IgD-negative memory B cell (primary cell): ENCODE measurements at regions not wholly inside any gene's neighbourhood (a gene's known extent, or its start where the extent isn't known, plus 50 kb on each side); places are given as distances from the start of the nearest gene placed in this dataset.
"Not testable (repeated sequence)": the region's sequence is repeated elsewhere in the genome, so short reads cannot be mapped to it uniquely, and the experiment has no call there.

ENCODE experiments used
- H3K27ac Mint-ChIP-seq, 3 donors: one replicate each; pipeline ENCODE4 v1.8.0; 2020 to 2022; ENCODE audit warnings: mild to moderate bottlenecking in 3 of 3, mixed read lengths in 3 of 3, moderate library complexity in 1 of 3
- H3K27me3 Mint-ChIP-seq: one replicate; pipeline ENCODE4 v1.8.0; 2021; ENCODE audit warnings: mixed read lengths
- H3K36me3 Mint-ChIP-seq: one replicate; pipeline ENCODE4 v1.8.0; 2020; ENCODE audit warnings: mild to moderate bottlenecking, mixed read lengths
- H3K4me1 Mint-ChIP-seq, 3 donors: one replicate each; pipeline ENCODE4 v1.8.0; 2020 to 2022; ENCODE audit warnings: mixed read lengths in 3 of 3, mild to moderate bottlenecking in 1 of 3
- H3K4me3 Mint-ChIP-seq, 4 donors: one replicate each; pipeline ENCODE4 v1.8.0; 2020 to 2022; ENCODE audit warnings: mild to moderate bottlenecking in 4 of 4, mixed read lengths in 4 of 4, moderate library complexity in 3 of 4
- H3K9me3 Mint-ChIP-seq, 3 donors: one replicate each; pipeline ENCODE4 v1.8.0; 2020 to 2021; ENCODE audit warnings: mixed read lengths in 3 of 3, mild to moderate bottlenecking in 1 of 3

- H3K36me3 Mint-ChIP-seq = no peaks in the 10 kb centered on the region
- H3K27ac Mint-ChIP-seq = no peak overlapping the region
- no peak overlapping the region for H3K4me3 Mint-ChIP-seq
- H3K9me3 Mint-ChIP-seq = no peaks in the 10 kb centered on the region
- peaks cover 0 to 1% (median 0%) of the 10 kb centered on the region in 3 donors for H3K4me1 Mint-ChIP-seq
- peaks cover 2% of the 10 kb centered on the region for H3K27me3 Mint-ChIP-seq
These were observed 102.9 kb upstream of the PPP1R26 start for GRCh38 chr9:135376511-135377265.

- Mint-ChIP-seq H3K27ac (no peak overlapping the region), H3K36me3 (no peaks in the 10 kb centered on the region), H3K9me3 (no peaks in the 10 kb centered on the region), H3K4me3 (no peak overlapping the region), H3K27me3 (peaks cover 3% of the 10 kb centered on the region), H3K4me1 (peaks cover 0 to 1% (median 0%) of the 10 kb centered on the region in 3 donors)
These were observed 102.2 kb upstream of the PPP1R26 start for GRCh38 chr9:135377431-135377830.

- no peaks in the 10 kb centered on the region for H3K9me3 Mint-ChIP-seq
- no peaks in the 10 kb centered on the region for H3K36me3 Mint-ChIP-seq
- peaks cover 0 to 1% (median 0%) of the 10 kb centered on the region in 3 donors for H3K4me1 Mint-ChIP-seq
- H3K4me3 Mint-ChIP-seq = no peak overlapping the region
- H3K27ac Mint-ChIP-seq = no peak overlapping the region
- peaks cover 5% of the 10 kb centered on the region for H3K27me3 Mint-ChIP-seq
These were observed 100.8 kb upstream of the PPP1R26 start for GRCh38 chr9:135378751-135379150.

GRCh38 chr9:135379540-135380267 is 99.9 kb upstream of the PPP1R26 start:
- H3K27ac Mint-ChIP-seq = no peak overlapping the region
- no peaks in the 10 kb centered on the region for H3K36me3 Mint-ChIP-seq
- peaks cover 5% of the 10 kb centered on the region for H3K27me3 Mint-ChIP-seq
- no peaks in the 10 kb centered on the region for H3K9me3 Mint-ChIP-seq
- peaks cover 0 to 1% (median 0%) of the 10 kb centered on the region in 3 donors for H3K4me1 Mint-ChIP-seq
- H3K4me3 Mint-ChIP-seq = no peak overlapping the region

GRCh38 chr9:135380311-135380960 is 99.1 kb upstream of the PPP1R26 start:
- H3K36me3 Mint-ChIP-seq = no peaks in the 10 kb centered on the region
- H3K27ac Mint-ChIP-seq = no peak overlapping the region
- H3K27me3 Mint-ChIP-seq = peaks cover 5% of the 10 kb centered on the region
- H3K4me1 Mint-ChIP-seq = peaks cover 0 to 1% (median 0%) of the 10 kb centered on the region in 3 donors
- no peaks in the 10 kb centered on the region for H3K9me3 Mint-ChIP-seq
- no peak overlapping the region for H3K4me3 Mint-ChIP-seq

GRCh38 chr9:135381762-135382310 is 97.7 kb upstream of the PPP1R26 start:
- H3K27ac Mint-ChIP-seq = no peak overlapping the region
- peaks cover 5% of the 10 kb centered on the region for H3K27me3 Mint-ChIP-seq
- peaks cover 0 to 1% (median 0%) of the 10 kb centered on the region in 3 donors for H3K4me1 Mint-ChIP-seq
- no peaks in the 10 kb centered on the region for H3K9me3 Mint-ChIP-seq
- no peaks in the 10 kb centered on the region for H3K36me3 Mint-ChIP-seq
- no peak overlapping the region for H3K4me3 Mint-ChIP-seq

GRCh38 chr9:135384226-135384625 is 95.4 kb upstream of the PPP1R26 start:
- Mint-ChIP-seq H3K4me1 (peaks cover 0 to 1% (median 0%) of the 10 kb centered on the region in 3 donors), H3K9me3 (no peaks in the 10 kb centered on the region), H3K27me3 (peaks cover 5% of the 10 kb centered on the region), H3K36me3 (no peaks in the 10 kb centered on the region), H3K27ac (no peak overlapping the region), H3K4me3 (no peak overlapping the region)

GRCh38 chr9:135384815-135385405 is 94.7 kb upstream of the PPP1R26 start:
- H3K4me3 Mint-ChIP-seq, H3K27me3 Mint-ChIP-seq, H3K4me1 Mint-ChIP-seq, H3K36me3 Mint-ChIP-seq, H3K9me3 Mint-ChIP-seq, H3K27ac Mint-ChIP-seq: not testable (repeated sequence)

GRCh38 chr9:135385793-135386192 is 93.8 kb upstream of the PPP1R26 start:
- Mint-ChIP-seq H3K4me1 (no peaks in the 10 kb centered on the region), H3K4me3 (no peak overlapping the region)

GRCh38 chr9:135387976-135388375 is 91.6 kb upstream of the PPP1R26 start:
- Mint-ChIP-seq H3K27me3 (peaks cover 1% of the 10 kb centered on the region), H3K4me3 (no peak overlapping the region), H3K9me3 (no peaks in the 10 kb centered on the region), H3K4me1 (no peaks in the 10 kb centered on the region), H3K27ac (no peak overlapping the region), H3K36me3 (no peaks in the 10 kb centered on the region)

More at GRCh38 chr9:135385793-135386192, 93.8 kb upstream of the PPP1R26 start:
- Mint-ChIP-seq H3K9me3 (no peaks in the 10 kb centered on the region), H3K36me3 (no peaks in the 10 kb centered on the region), H3K27ac (no peak overlapping the region), H3K27me3 (peaks cover 5% of the 10 kb centered on the region)

GRCh38 chr9:135388530-135388929 is 91.1 kb upstream of the PPP1R26 start:
- Mint-ChIP-seq H3K9me3 (no peaks in the 10 kb centered on the region), H3K27me3 (no peaks in the 10 kb centered on the region), H3K4me3 (no peak overlapping the region), H3K27ac (no peak overlapping the region), H3K36me3 (no peaks in the 10 kb centered on the region), H3K4me1 (no peaks in the 10 kb centered on the region)

GRCh38 chr9:135391759-135392158 is 87.8 kb upstream of the PPP1R26 start:
- no peaks in the 10 kb centered on the region for H3K4me1 Mint-ChIP-seq
- peaks cover 0 to 5% (median 0%) of the 10 kb centered on the region in 3 donors for H3K9me3 Mint-ChIP-seq
- H3K4me3 Mint-ChIP-seq = peak overlapping the region in 1 of 4 donors; percentile 28
- no peak overlapping the region for H3K27ac Mint-ChIP-seq
- no peaks in the 10 kb centered on the region for H3K27me3 Mint-ChIP-seq
- H3K36me3 Mint-ChIP-seq = no peaks in the 10 kb centered on the region

- Mint-ChIP-seq H3K27ac (no peak overlapping the region), H3K27me3 (no peaks in the 10 kb centered on the region), H3K9me3 (peaks cover 0 to 5% (median 0%) of the 10 kb centered on the region in 3 donors), H3K36me3 (no peaks in the 10 kb centered on the region), H3K4me1 (no peaks in the 10 kb centered on the region), H3K4me3 (no peak overlapping the region)
These were observed 87.1 kb upstream of the PPP1R26 start for GRCh38 chr9:135392511-135392910.

- Mint-ChIP-seq H3K4me3 (no peak overlapping the region), H3K9me3 (peaks cover 0 to 5% (median 0%) of the 10 kb centered on the region in 3 donors), H3K27me3 (no peaks in the 10 kb centered on the region), H3K4me1 (no peaks in the 10 kb centered on the region), H3K27ac (no peak overlapping the region), H3K36me3 (no peaks in the 10 kb centered on the region)
These were observed 85.5 kb upstream of the PPP1R26 start for GRCh38 chr9:135394131-135394530.
